ENCODE measurements at regions not wholly inside any gene's neighbourhood (a gene's known extent, or its start where the extent isn't known, plus 50 kb on each side); places are given as distances from the start of the nearest gene placed in this dataset.

GRCh38 chr21:27735699-27736098 lies 768.8 kb upstream of the ADAMTS5 start:
- DNase-seq = no peak
- intact Hi-C loops (cut with DNase I) = no loop called here

- intact Hi-C loops (cut with DNase I) = no loop called here
- DNase-seq = no peak
Observed at GRCh38 chr21:27734146-27734545, 767.3 kb upstream of the ADAMTS5 start.

- no peak for DNase-seq
- intact Hi-C loops (cut with DNase I) = no loop called here
Observed at GRCh38 chr21:27725916-27726315, 759.0 kb upstream of the ADAMTS5 start.

- intact Hi-C loops (cut with DNase I) = no loop called here
- no peak for DNase-seq
Observed at GRCh38 chr21:27722095-27722494, 755.2 kb upstream of the ADAMTS5 start.

GRCh38 chr21:27721675-27722074 lies 754.8 kb upstream of the ADAMTS5 start:
- intact Hi-C loops (cut with DNase I) = no loop called here

GRCh38 chr21:27719226-27719625 lies 752.3 kb upstream of the ADAMTS5 start:
- intact Hi-C loops (cut with DNase I) = no loop called here
- no peak for DNase-seq

More at GRCh38 chr21:27721675-27722074, 754.8 kb upstream of the ADAMTS5 start:
- DNase-seq = no peak

- intact Hi-C loops (cut with DNase I) = no loop called here
- no peak for DNase-seq
Observed at GRCh38 chr21:27715131-27715530, 748.2 kb upstream of the ADAMTS5 start.

- intact Hi-C loops (cut with DNase I) = no loop called here
- DNase-seq = no peak
Observed at GRCh38 chr21:27713154-27714109, 746.5 kb upstream of the ADAMTS5 start.

- intact Hi-C loops (cut with DNase I) = loop anchor here (5.0 to 10.0 kb wide), 3 partner anchors 100 to 1038 kb away; no protein-coding TSS in a partner anchor
- no peak for DNase-seq
Observed at GRCh38 chr21:27704567-27705166, 737.8 kb upstream of the ADAMTS5 start.

- no peak for DNase-seq
- intact Hi-C loops (cut with DNase I) = loop anchor here (5.0 to 10.0 kb wide), 3 partner anchors 101 to 1039 kb away; no protein-coding TSS in a partner anchor
Observed at GRCh38 chr21:27703791-27704190, 736.9 kb upstream of the ADAMTS5 start.

GRCh38 chr21:27700974-27701614 lies 734.2 kb upstream of the ADAMTS5 start:
- peak; percentile 62 to 97 (median 86) for DNase-seq
- intact Hi-C loops (cut with DNase I) = loop anchor here (1.0 to 10.0 kb wide), 5 partner anchors 104 to 1041 kb away; no protein-coding TSS in a partner anchor

- intact Hi-C loops (cut with DNase I) = loop anchor here (10.0 kb wide), 1 partner anchor 130 kb away; no protein-coding TSS in a partner anchor
- no peak for DNase-seq
Observed at GRCh38 chr21:27695246-27695645, 728.4 kb upstream of the ADAMTS5 start.

GRCh38 chr21:27694667-27695066 lies 727.8 kb upstream of the ADAMTS5 start:
- no peak for DNase-seq
- intact Hi-C loops (cut with DNase I) = loop anchor here (10.0 kb wide), 1 partner anchor 130 kb away; no protein-coding TSS in a partner anchor

GRCh38 chr21:27693376-27693775 lies 726.5 kb upstream of the ADAMTS5 start:
- intact Hi-C loops (cut with DNase I) = loop anchor here (10.0 kb wide), 1 partner anchor 129 kb away; no protein-coding TSS in a partner anchor
- DNase-seq = no peak

- DNase-seq = no peak
- intact Hi-C loops (cut with DNase I) = loop anchor here (10.0 kb wide), 1 partner anchor 127 kb away; no protein-coding TSS in a partner anchor
Observed at GRCh38 chr21:27691516-27691915, 724.6 kb upstream of the ADAMTS5 start.

- intact Hi-C loops (cut with DNase I) = loop anchor here (10.0 kb wide), 1 partner anchor 126 kb away; no protein-coding TSS in a partner anchor
- no peak for DNase-seq
Observed at GRCh38 chr21:27691006-27691405, 724.1 kb upstream of the ADAMTS5 start.

- DNase-seq = no peak
- intact Hi-C loops (cut with DNase I) = loop anchor here (10.0 kb wide), 1 partner anchor 126 kb away; no protein-coding TSS in a partner anchor
Observed at GRCh38 chr21:27690426-27690825, 723.5 kb upstream of the ADAMTS5 start.

- DNase-seq = no peak
- intact Hi-C loops (cut with DNase I) = no loop called here
Observed at GRCh38 chr21:27688773-27689172, 721.9 kb upstream of the ADAMTS5 start.

- intact Hi-C loops (cut with DNase I) = no loop called here
- DNase-seq = no peak
Observed at GRCh38 chr21:27683292-27683691, 716.4 kb upstream of the ADAMTS5 start.

GRCh38 chr21:27681841-27682240 lies 715.0 kb upstream of the ADAMTS5 start:
- no peak for DNase-seq
- intact Hi-C loops (cut with DNase I) = no loop called here

- intact Hi-C loops (cut with DNase I) = no loop called here
- DNase-seq = no peak
Observed at GRCh38 chr21:27681038-27681437, 714.1 kb upstream of the ADAMTS5 start.

All from posterior cingulate gyrus (tissue), 11 donors.